Prostate gland (tissue), 2 donors: ENCODE measurements at regions not wholly inside any gene's neighbourhood (a gene's known extent, or its start where the extent isn't known, plus 50 kb on each side); places are given as distances from the start of the nearest gene placed in this dataset.

Experiments
- POLR2A ChIP-seq: fragments of 450-650 bp; IDR thresholded peaks from one replicate; pipeline ENCODE4 v1.6.1; 2016; ENCODE audit warnings: antibody characterized with exemption, mild to moderate bottlenecking
- TF ChIP-seq, protein P1 (sequence below), 4 experiments: fragments of 200-600 bp in 2 of 4; fragments of 450-650 bp in 2 of 4; sonication (generic) in 2 of 4; IDR thresholded peaks; 1 replicate in 3 of 4; 2 replicates in 1 of 4; pipeline ENCODE4 v1.5.1; 2016 to 2019; ENCODE audit warnings: antibody characterized with exemption in 4 of 4, mild to moderate bottlenecking in 2 of 4, moderate library complexity in 2 of 4

DNA sequence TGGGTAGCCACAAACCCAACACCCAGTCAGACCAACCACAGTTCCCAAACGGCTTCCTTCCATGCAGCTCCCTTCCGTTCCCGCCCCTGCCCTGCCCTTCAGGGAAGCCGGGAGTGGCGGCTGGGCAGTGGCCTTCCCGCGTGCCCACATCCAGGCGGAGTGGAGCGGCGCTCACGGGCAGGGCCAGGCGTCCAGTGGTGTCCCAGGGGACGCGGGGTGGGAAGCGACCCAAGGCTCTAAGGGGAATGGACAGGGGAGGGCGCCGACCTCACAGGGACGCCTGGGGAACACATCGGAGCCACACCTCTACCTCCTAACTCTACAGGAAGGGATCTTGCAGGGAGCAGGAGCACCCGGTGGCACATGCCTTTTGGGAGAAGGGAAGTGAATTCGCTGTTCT, 225.9 kb upstream of the MGAT5 start:
- TF ChIP-seq, protein P1, sequence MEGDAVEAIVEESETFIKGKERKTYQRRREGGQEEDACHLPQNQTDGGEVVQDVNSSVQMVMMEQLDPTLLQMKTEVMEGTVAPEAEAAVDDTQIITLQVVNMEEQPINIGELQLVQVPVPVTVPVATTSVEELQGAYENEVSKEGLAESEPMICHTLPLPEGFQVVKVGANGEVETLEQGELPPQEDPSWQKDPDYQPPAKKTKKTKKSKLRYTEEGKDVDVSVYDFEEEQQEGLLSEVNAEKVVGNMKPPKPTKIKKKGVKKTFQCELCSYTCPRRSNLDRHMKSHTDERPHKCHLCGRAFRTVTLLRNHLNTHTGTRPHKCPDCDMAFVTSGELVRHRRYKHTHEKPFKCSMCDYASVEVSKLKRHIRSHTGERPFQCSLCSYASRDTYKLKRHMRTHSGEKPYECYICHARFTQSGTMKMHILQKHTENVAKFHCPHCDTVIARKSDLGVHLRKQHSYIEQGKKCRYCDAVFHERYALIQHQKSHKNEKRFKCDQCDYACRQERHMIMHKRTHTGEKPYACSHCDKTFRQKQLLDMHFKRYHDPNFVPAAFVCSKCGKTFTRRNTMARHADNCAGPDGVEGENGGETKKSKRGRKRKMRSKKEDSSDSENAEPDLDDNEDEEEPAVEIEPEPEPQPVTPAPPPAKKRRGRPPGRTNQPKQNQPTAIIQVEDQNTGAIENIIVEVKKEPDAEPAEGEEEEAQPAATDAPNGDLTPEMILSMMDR (IDR thresholded peaks at IDR 0.05) = no peak
- TF ChIP-seq POLR2A = no peak
